ENCODE measurements at regions not wholly inside any gene's neighbourhood (a gene's known extent, or its start where the extent isn't known, plus 50 kb on each side); places are given as distances from the start of the nearest gene placed in this dataset.
A peak's percentile ranks its signal among the peaks of the same experiment; 100 is the strongest.

DNA sequence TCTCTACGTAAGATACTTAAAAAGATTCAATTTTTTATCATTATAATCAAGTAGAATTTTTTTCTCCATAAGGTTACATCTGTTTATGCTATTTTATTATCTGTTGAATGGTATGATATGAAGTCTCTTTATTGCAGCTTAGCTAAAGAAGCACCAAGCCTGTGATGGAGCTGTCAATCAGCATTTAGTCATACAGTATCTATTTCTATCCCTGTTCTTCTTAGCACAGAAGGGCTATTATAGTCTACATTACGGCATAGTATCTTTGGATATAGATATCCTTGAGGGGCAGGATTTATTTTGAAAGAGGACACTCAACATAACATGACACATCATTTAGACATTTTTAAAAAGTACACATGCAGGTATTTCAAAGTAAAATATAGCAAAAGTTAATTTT is 277.1 kb downstream of the FOXG1 start:
- no peak for DNase-seq

DNA sequence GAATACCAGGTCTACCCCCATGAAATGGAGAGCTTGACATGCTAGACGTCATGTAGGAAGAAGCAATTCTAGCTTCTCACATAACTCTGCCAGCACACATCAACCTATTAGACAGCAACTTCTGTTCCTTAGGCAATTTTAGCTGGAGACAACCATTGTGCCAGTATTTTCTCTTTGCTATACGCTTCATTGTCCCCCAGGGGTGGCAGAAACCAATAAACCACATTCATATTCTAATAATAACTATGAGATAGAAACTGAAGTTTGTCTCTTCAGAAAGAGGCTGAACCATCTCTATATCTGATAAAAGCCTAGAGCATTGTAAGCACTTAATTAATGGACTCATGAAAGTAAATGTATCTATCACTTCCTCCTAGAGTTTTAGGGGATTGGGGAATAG is 278.6 kb downstream of the FOXG1 start:
- DNase-seq, result no peak

DNA sequence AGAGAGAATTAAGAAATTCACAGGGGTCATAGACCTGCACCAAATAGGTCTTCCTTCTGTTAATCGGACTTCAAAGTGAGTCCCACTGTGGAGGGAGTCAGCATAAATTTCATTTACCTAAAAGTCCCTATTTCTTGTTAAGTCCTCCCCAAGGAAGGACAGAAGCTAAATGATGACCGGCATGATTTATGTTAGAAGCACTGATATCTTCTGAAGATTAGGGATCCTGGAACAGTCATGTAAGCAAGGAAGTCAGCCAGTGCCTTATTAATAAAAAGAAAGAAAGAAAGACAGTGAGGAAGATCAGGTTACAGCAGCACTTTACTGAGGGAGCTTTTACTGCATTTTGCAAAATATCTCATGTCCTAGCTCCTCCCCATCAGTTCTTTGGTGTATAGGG is 287.5 kb downstream of the FOXG1 start:
- no peak for DNase-seq

- DNase-seq, result no peak
Observed at GRCh38 chr14:29056041-29056566, 289.5 kb downstream of the FOXG1 start.

DNA sequence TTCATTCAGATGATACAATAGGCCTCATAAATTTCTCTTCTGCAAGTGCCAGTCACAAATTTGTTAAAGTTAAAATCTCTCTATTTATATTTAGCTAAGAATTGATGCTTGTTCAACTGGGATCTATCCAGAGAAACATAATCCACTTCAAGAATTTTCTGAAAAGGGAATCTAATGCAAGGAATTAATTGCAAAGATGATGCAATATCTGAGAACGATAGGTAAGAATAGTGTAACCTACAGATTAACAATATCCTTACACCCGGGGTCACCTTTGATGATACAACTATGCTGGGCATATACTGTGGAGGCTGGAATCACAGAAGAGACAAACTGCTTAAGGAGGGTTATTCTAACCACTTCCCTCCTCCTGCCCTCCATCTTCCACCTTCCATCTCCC is 295.1 kb downstream of the FOXG1 start:
- no peak for DNase-seq

GRCh38 chr14:29062466-29062865 is 295.9 kb downstream of the FOXG1 start:
- DNase-seq, result no peak

- DNase-seq, result no peak
Observed at GRCh38 chr14:29062976-29063375, 296.4 kb downstream of the FOXG1 start.

DNA sequence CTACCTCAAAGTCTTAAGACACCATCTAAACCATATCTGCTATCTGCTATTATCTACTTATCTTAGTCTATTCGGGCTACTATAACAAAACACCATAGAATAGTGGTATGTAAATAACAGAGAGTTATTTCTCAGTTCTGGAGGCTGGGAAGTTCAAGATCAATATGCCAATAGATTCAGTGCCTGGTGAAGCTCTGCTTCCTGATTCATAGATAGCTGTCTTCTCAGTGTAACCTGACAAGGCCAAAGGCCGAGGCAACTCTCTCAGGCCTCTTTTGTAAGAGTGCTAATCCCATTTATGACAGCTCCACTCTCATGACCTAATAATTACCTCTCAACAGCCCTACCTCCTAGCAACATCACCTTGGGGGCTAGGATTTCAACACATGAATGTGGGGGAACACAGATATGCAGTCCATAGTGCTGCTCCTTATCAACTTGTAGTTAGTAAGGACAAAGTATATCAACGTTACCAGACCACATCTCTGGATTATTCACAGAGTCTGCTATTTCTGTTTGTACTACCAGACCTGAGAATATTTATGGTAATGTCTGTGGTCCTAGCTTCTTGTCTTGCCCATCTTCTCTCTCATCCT is 297.8 kb downstream of the FOXG1 start:
- DNase-seq, result no peak

GRCh38 chr14:29069228-29069627 is 302.6 kb downstream of the FOXG1 start:
- no peak for DNase-seq

DNA sequence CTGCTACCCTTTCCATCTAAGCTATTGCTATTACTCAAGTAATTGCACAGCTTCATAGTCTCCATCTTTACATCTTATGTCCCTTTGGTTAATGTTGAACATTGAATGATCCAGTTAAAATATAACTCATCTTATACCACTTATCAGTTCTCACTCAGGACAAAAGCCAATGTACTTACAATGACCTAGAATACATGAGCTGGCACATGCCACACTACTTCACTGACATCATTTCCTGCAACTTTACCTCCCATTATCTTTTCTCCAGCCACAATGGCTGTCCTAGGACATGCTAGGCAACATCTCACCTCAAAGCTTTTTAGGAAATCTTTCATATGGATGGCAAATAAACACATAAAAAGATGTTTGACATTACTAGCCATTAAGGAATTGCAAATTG is 309.2 kb downstream of the FOXG1 start:
- no peak for DNase-seq

DNA sequence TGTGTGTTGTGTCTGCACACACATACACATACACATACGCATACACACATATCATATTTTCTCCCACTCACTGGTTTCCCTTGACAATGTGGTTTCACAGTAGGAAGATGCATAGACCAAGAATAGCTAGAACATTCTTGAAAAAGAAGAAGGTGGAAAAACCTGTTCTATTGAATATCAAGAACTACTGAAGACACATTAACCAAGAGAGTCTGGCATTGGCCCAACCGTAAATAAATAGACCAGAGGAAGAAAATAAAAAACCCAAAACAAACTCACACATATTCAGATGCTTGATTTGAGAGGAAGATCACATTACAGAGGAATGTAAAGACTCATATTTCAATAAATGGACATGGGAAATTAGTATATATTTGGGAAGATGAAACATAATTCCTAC is 311.3 kb downstream of the FOXG1 start:
- no peak for DNase-seq

- no peak for DNase-seq
Observed at GRCh38 chr14:29078810-29079522, 312.4 kb downstream of the FOXG1 start.

- no peak for DNase-seq
Observed at GRCh38 chr14:29085546-29085945, 319.0 kb downstream of the FOXG1 start.

- DNase-seq, result no peak
Observed at GRCh38 chr14:29089849-29090248, 323.3 kb downstream of the FOXG1 start.

GRCh38 chr14:29092121-29092520 is 325.5 kb downstream of the FOXG1 start:
- DNase-seq, result no peak

- no peak for DNase-seq
Observed at GRCh38 chr14:29097476-29097875, 330.9 kb downstream of the FOXG1 start.

DNA sequence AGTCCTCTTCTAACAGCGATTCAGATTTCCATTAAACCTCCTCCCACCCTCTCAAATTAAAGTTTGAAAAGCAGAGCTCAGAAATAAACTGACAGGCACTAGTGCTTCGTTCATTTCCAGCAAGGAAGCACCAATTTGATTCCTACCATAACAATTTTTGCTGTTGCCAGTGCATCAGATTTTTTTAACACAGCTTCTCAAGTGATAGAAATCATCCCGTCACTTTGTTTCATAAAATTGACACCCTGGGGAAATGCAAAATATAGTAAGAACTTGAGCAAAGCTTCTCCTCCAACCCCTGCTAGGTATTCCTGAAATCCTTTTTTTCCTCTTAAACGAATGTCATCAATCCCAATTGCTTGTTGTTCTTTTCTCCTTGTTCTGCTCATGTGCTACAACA is 332.1 kb downstream of the FOXG1 start:
- no peak for DNase-seq

- DNase-seq, result no peak
Observed at GRCh38 chr14:29102266-29102665, 335.7 kb downstream of the FOXG1 start.

DNA sequence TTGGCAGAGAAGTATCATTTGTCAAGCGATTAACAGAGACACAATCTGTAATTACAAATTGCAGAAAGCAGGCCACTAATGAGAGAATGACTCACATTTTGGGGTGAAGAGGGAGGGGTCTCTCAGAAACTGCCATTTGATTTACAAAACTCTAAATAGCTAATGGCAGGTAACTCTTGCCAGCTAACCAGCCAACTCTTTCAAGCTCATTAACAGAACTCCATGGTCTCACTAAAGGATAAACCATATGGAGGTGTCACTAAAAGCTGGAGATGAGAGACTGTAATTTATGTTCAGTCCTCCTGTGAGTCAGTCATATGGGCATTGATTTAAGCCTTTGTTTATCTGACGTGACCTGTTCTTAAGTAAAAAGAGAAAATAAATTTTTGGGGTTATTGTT is 336.4 kb downstream of the FOXG1 start:
- DNase-seq, result peak; percentile 33

DNA sequence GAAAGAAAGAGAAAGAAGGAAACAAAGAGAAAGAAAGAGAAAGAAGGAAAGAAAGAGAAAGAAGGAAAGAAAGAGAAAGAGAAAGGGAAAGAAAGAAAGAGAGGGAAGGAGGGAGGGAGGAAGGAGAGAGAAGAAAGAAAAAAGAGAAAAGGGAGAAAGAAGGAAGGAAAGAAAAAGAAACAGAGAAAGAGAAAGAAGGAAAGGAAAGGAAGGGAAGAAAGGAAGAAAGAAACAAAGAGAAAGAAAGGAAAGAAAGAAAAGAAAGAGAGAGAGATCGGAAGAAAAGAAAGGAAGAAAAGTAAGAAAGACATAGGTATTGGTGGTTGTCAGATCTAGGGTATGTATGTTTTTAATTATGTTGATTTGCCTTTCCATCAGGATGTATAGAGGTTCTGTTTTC is 342.3 kb downstream of the FOXG1 start:
- no peak for DNase-seq

- no peak for DNase-seq
Observed at GRCh38 chr14:29109589-29109988, 343.0 kb downstream of the FOXG1 start.

- no peak for DNase-seq
Observed at GRCh38 chr14:29111554-29111953, 345.0 kb downstream of the FOXG1 start.

DNA sequence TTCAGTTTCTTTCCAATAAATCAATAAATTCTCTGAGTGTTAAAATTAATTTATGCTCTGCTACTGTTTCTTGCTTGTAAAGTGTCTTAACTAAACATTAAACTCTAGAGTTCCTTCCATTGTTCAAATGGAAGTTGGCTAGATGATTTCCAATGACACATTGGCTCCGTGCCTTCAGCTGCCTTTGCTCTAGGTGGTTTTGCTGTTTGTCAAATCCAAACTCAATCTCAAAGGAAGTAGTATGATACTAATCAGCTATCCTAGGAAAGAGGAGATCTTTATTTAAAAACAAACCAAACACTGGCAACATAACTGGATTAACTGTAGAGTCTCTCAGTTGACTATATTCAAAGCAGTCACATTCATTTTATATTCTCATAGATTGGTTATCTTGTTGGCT is 356.4 kb downstream of the FOXG1 start:
- no peak for DNase-seq

DNA sequence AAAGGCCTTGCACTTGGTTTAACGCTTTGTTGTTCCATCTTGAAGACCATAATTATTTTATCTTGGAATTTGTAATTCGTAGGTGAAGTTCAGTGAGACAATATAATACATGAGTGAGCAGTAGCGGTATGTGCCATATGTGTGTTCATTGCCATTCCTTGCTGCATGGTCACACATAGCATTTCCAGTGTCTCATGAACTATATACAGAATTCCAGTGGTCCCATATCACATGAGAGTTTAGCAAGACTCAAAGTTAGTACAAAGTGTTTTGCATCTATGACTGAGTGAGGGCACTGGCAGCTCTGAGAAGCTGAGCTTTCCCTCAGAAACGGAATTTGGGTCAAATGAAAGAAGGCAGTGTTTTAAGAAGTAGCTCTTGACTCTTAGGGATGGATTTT is 359.8 kb downstream of the FOXG1 start:
- DNase-seq, result no peak

DNA sequence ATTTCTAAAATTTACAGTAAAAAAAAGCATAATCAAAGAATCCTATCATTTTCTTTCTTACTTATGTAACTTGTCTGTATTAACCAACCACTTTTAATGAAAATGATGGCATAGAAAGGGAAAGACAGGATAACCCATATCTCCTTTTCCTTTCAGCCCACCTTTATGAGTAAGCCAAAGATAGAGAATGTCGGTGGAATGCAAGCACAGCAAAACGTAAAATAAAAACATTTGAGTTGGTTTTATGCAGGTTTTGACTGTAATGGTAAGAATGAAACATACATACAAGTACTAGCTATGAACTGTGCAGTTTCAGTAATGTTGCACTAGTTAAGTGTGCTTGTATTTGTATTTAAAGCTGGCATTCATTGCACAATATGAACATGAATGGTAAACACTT is 360.3 kb downstream of the FOXG1 start:
- no peak for DNase-seq

Data from NCI-H2171 (cell line).